KMS-11 (cell line): ENCODE measurements at regions not wholly inside any gene's neighbourhood (a gene's known extent, or its start where the extent isn't known, plus 50 kb on each side); places are given as distances from the start of the nearest gene placed in this dataset.

ENCODE experiments used
- H2AFZ ChIP-seq: fragments of 200-600 bp; sonication (generic); 2 replicates; pipeline ENCODE4 v1.6.1; 2016; ENCODE audit warnings: antibody characterized with exemption, mixed run types, low read depth
- H3K27ac ChIP-seq: fragments of 200-600 bp; sonication (generic); 2 replicates; pipeline ENCODE4 v1.6.1; 2016; ENCODE audit warnings: mild to moderate bottlenecking, mixed run types
- H3K27me3 ChIP-seq: fragments of 200-600 bp; sonication (generic); 2 replicates; pipeline ENCODE4 v1.6.1; 2017; ENCODE audit warnings: mild to moderate bottlenecking, low read depth, mixed run types, moderate library complexity; ENCODE audit not compliant: insufficient read depth
- H3K36me3 ChIP-seq: fragments of 200-600 bp; sonication (generic); 2 replicates; pipeline ENCODE4 v1.6.1; 2017; ENCODE audit warnings: mild to moderate bottlenecking, mixed run types; ENCODE audit not compliant: insufficient read depth
- H3K4me1 ChIP-seq: fragments of 200-600 bp; sonication (generic); 2 replicates; pipeline ENCODE4 v1.6.1; 2016; ENCODE audit warnings: mild to moderate bottlenecking, low read depth, mixed run types; ENCODE audit not compliant: poor library complexity, severe bottlenecking
- H3K4me2 ChIP-seq: fragments of 200-600 bp; sonication (generic); 2 replicates; pipeline ENCODE4 v1.7.0; 2016; ENCODE audit warnings: mild to moderate bottlenecking, mixed run types
- H3K4me3 ChIP-seq: fragments of 200-600 bp; sonication (generic); IDR thresholded peaks from 2 replicates; pipeline ENCODE4 v1.6.1; 2017; ENCODE audit warnings: low read depth, low read length, mixed read lengths; ENCODE audit not compliant: insufficient read depth
- H3K79me2 ChIP-seq: fragments of 200-600 bp; sonication (generic); 2 replicates; pipeline ENCODE4 v1.6.1; 2016; ENCODE audit warnings: low read depth, mixed run types; ENCODE audit not compliant: insufficient read depth
- H3K9ac ChIP-seq: fragments of 200-600 bp; sonication (generic); 2 replicates; pipeline ENCODE4 v1.6.1; 2016; ENCODE audit warnings: mild to moderate bottlenecking, mixed run types
- H4K20me1 ChIP-seq: fragments of 200-600 bp; sonication (generic); 2 replicates; pipeline ENCODE4 v1.6.1; 2016; ENCODE audit warnings: mild to moderate bottlenecking, mixed run types; ENCODE audit not compliant: insufficient read depth
- CTCF ChIP-seq: fragments of 200-600 bp; sonication (generic); conservative IDR thresholded peaks from 2 replicates; pipeline ENCODE4 v1.6.1; 2017; ENCODE audit warnings: low read depth, mild to moderate bottlenecking, antibody characterized with exemption, low read length, moderate library complexity, mixed read lengths

GRCh38 chr2:42917425-42917927 is 125.1 kb upstream of the HAAO start:
- Histone ChIP-seq H3K27ac (no peak overlapping the region), H3K4me2 (no peak overlapping the region), H2AFZ (no peak overlapping the region), H3K36me3 (no peaks in the 10 kb centered on the region), H3K27me3 (no peaks in the 10 kb centered on the region), H4K20me1 (no peaks in the 10 kb centered on the region), H3K79me2 (no peaks in the 10 kb centered on the region), H3K9ac (no peak overlapping the region), H3K4me1 (no peaks in the 10 kb centered on the region), H3K4me3 (no peak overlapping the region)
- TF ChIP-seq CTCF = no peak

GRCh38 chr2:42916324-42916723 is 123.9 kb upstream of the HAAO start:
- Histone ChIP-seq H3K79me2 (no peaks in the 10 kb centered on the region), H3K4me3 (no peak overlapping the region), H3K27me3 (no peaks in the 10 kb centered on the region), H3K4me2 (no peak overlapping the region), H3K9ac (no peak overlapping the region), H2AFZ (no peak overlapping the region), H3K27ac (no peak overlapping the region), H4K20me1 (no peaks in the 10 kb centered on the region), H3K36me3 (no peaks in the 10 kb centered on the region), H3K4me1 (no peaks in the 10 kb centered on the region)
- no peak for TF ChIP-seq CTCF

GRCh38 chr2:42914860-42915259 is 122.5 kb upstream of the HAAO start:
- no peak for TF ChIP-seq CTCF
- no peaks in the 10 kb centered on the region for H4K20me1 ChIP-seq
- H3K79me2 ChIP-seq = no peaks in the 10 kb centered on the region
- no peaks in the 10 kb centered on the region for H3K36me3 ChIP-seq
- no peak overlapping the region for H3K9ac ChIP-seq
- H3K4me2 ChIP-seq = no peak overlapping the region
- no peaks in the 10 kb centered on the region for H3K27me3 ChIP-seq
- H2AFZ ChIP-seq = no peak overlapping the region
- H3K4me3 ChIP-seq = no peak overlapping the region
- H3K27ac ChIP-seq = no peak overlapping the region
- H3K4me1 ChIP-seq = no peaks in the 10 kb centered on the region

GRCh38 chr2:42914314-42914713 is 121.9 kb upstream of the HAAO start:
- H4K20me1 ChIP-seq = no peaks in the 10 kb centered on the region
- H3K27ac ChIP-seq = no peak overlapping the region
- H3K79me2 ChIP-seq = no peaks in the 10 kb centered on the region
- H3K4me1 ChIP-seq = no peaks in the 10 kb centered on the region
- H3K9ac ChIP-seq = no peak overlapping the region
- TF ChIP-seq CTCF = no peak
- H3K4me3 ChIP-seq = no peak overlapping the region
- H2AFZ ChIP-seq = no peak overlapping the region
- H3K27me3 ChIP-seq = no peaks in the 10 kb centered on the region
- H3K36me3 ChIP-seq = no peaks in the 10 kb centered on the region
- H3K4me2 ChIP-seq = no peak overlapping the region
